Coronary artery (tissue), 2 donors: ENCODE measurements at regions not wholly inside any gene's neighbourhood (a gene's known extent, or its start where the extent isn't known, plus 50 kb on each side); places are given as distances from the start of the nearest gene placed in this dataset.

Source experiments
- DNase-seq: peaks from one replicate; pipeline ENCODE4 v3.0.0-alpha.2; 2017; ENCODE audit warnings: low spot score
- H3K27ac ChIP-seq, 2 donors: fragments of 200-600 bp; sonication (generic); one replicate each; pipeline ENCODE4 v1.5.1; 2016 to 2019
- H3K4me3 ChIP-seq: fragments of 200-600 bp; sonication (generic); 2 replicates; pipeline ENCODE4 v1.5.1; 2016; ENCODE audit warnings: mild to moderate bottlenecking, moderate library complexity
- CTCF ChIP-seq: fragments of 200-600 bp; sonication (generic); IDR thresholded peaks from one replicate; pipeline ENCODE4 v1.5.1; 2019; ENCODE audit warnings: antibody characterized with exemption

GRCh38 chr1:58921342-58921741 lies 137.5 kb upstream of the JUN start:
- no peak overlapping the region for H3K4me3 ChIP-seq
- DNase-seq = no peak
- no peak overlapping the region for H3K27ac ChIP-seq
- no peak for TF ChIP-seq CTCF

GRCh38 chr1:58921751-58922150 lies 137.9 kb upstream of the JUN start:
- no peak for TF ChIP-seq CTCF
- H3K27ac ChIP-seq = no peak overlapping the region
- no peak overlapping the region for H3K4me3 ChIP-seq
- no peak for DNase-seq

- H3K27ac ChIP-seq = no peak overlapping the region
These were observed 138.6 kb upstream of the JUN start for GRCh38 chr1:58922302-58923089.

GRCh38 chr1:58923090-58923470 lies 139.2 kb upstream of the JUN start:
- no peak for TF ChIP-seq CTCF
- Histone ChIP-seq H3K4me3 (no peak overlapping the region), H3K27ac (no peak overlapping the region)
- DNase-seq = no peak

More at GRCh38 chr1:58922302-58923089, 138.6 kb upstream of the JUN start:
- no peak for DNase-seq
- no peak overlapping the region for H3K4me3 ChIP-seq
- no peak for TF ChIP-seq CTCF

GRCh38 chr1:58924016-58924565 lies 140.2 kb upstream of the JUN start:
- H3K27ac ChIP-seq = no peak overlapping the region
- TF ChIP-seq CTCF = no peak
- no peak overlapping the region for H3K4me3 ChIP-seq
- no peak for DNase-seq

GRCh38 chr1:58924821-58925220 lies 141.0 kb upstream of the JUN start:
- no peak overlapping the region for H3K27ac ChIP-seq
- no peak for DNase-seq
- no peak overlapping the region for H3K4me3 ChIP-seq
- TF ChIP-seq CTCF = no peak

GRCh38 chr1:58925247-58925646 lies 141.4 kb upstream of the JUN start:
- DNase-seq = no peak
- Histone ChIP-seq H3K4me3 (no peak overlapping the region), H3K27ac (no peak overlapping the region)
- TF ChIP-seq CTCF = no peak
